GM12878 (cell line): ENCODE measurements at regions not wholly inside any gene's neighbourhood (a gene's known extent, or its start where the extent isn't known, plus 50 kb on each side); places are given as distances from the start of the nearest gene placed in this dataset.

Source experiments
- ATAC-seq: fragments of 200-7000 bp; cut with Tn5 transposase; 3 replicates; pipeline ENCODE4 v1.9.1; 2020; ENCODE audit warnings: mild to moderate bottlenecking, moderate library complexity
- BruUV-seq: library from RNA; stranded (reverse); fragments of 400-500 nt; replicated peaks from 2 replicates; lab custom pipeline; 2021; lab: Mats Ljungman, UMichigan
- CTCF ChIA-PET: fragments of 300-600 bp; sonication (Branson Sonifier 250); formaldehyde crosslinking; extraction: SDS; loops from one replicate; lab custom pipeline; 2021; ENCODE audit warnings: inconsistent platforms; lab: Yijun Ruan, JAX
- POLR2A ChIA-PET: fragments of 350-600 bp; formaldehyde crosslinking; extraction: SDS; loops from one replicate; lab custom pipeline; 2021; ENCODE audit warnings: inconsistent platforms; lab: Charles Lee
- RAD21 ChIA-PET: fragments of 300-600 bp; sonication (Branson Sonifier 250); formaldehyde crosslinking; loops from one replicate; lab custom pipeline; 2023; ENCODE audit warnings: antibody characterized with exemption; ENCODE audit not compliant: unreplicated experiment; lab: Charles Lee
- SMC1A ChIA-PET: fragments of 300-600 bp; sonication (Branson Sonifier 250); formaldehyde crosslinking; loops from one replicate; lab custom pipeline; 2023; ENCODE audit not compliant: unreplicated experiment, uncharacterized antibody; lab: Charles Lee
- DNase-seq: peaks from one replicate; pipeline ENCODE4 v3.0.0-alpha.2; 2011; ENCODE audit warnings: low read depth, low spot score
- FAIRE-seq: peaks from 3 replicates; lab custom pipeline; 2011; peaks lifted over from hg19 to GRCh38; lab: Jason Lieb, UNC
- H2AFZ ChIP-seq: 2 replicates; pipeline ENCODE4 v1.6.0; 2011; ENCODE audit warnings: low read depth, low read length, control low read depth; ENCODE audit not compliant: control insufficient read depth
- H3K27ac ChIP-seq: 2 replicates; pipeline ENCODE4 v1.5.1; 2011; ENCODE audit warnings: control low read depth; ENCODE audit not compliant: control insufficient read depth, insufficient read depth
- H3K27me3 ChIP-seq, 2 experiments: replicated peaks in 1 of 2; 2 replicates each; pipeline versions ENCODE4 v1.6.0 to v1.6.1; 2011; ENCODE audit warnings: low read length in 1 of 2; ENCODE audit not compliant: control insufficient read depth in 2 of 2, insufficient read depth in 2 of 2
- H3K36me3 ChIP-seq, 2 experiments: 2 replicates each; pipeline ENCODE4 v1.5.1; 2011; ENCODE audit warnings: low read length in 1 of 2; ENCODE audit not compliant: control insufficient read depth in 2 of 2, insufficient read depth in 2 of 2
- H3K4me1 ChIP-seq: 2 replicates; pipeline ENCODE4 v1.6.1; 2011; ENCODE audit warnings: mild to moderate bottlenecking, low read length, moderate library complexity, mixed read lengths; ENCODE audit not compliant: control insufficient read depth, insufficient read depth
- H3K4me2 ChIP-seq: 2 replicates; pipeline ENCODE4 v1.6.0; 2011; ENCODE audit warnings: control low read depth; ENCODE audit not compliant: control insufficient read depth, insufficient read depth
- H3K4me3 ChIP-seq: fragments of 200-600 bp; sonication (generic); 2 replicates; pipeline ENCODE4 v1.5.1; 2016
- H3K79me2 ChIP-seq: 2 replicates; pipeline ENCODE4 v1.6.0; 2011; ENCODE audit warnings: low read length; ENCODE audit not compliant: control insufficient read depth, insufficient read depth
- H3K9ac ChIP-seq: 2 replicates; pipeline ENCODE4 v1.8.0; 2011; ENCODE audit warnings: low read length, control low read depth, mixed read lengths; ENCODE audit not compliant: control insufficient read depth, insufficient read depth
- H3K9me3 ChIP-seq: replicated peaks from 3 replicates; pipeline ENCODE4 v1.5.1; 2011; ENCODE audit warnings: mild to moderate bottlenecking, low read length; ENCODE audit not compliant: control insufficient read depth, insufficient read depth
- H4K20me1 ChIP-seq: 2 replicates; pipeline ENCODE4 v1.6.0; 2011; ENCODE audit not compliant: control insufficient read depth, insufficient read depth
- BACH1 ChIP-seq: fragments of 450-650 bp; IDR thresholded peaks from 2 replicates; pipeline ENCODE4 v1.6.1; 2017; ENCODE audit warnings: mild to moderate bottlenecking, borderline replicate concordance
- BCLAF1 ChIP-seq: fragments of 450-650 bp; IDR thresholded peaks from 2 replicates; pipeline ENCODE4 v1.6.1; 2017; ENCODE audit warnings: antibody characterized with exemption, mild to moderate bottlenecking, moderate library complexity
- CUX1 ChIP-seq: IDR thresholded peaks from 2 replicates; pipeline ENCODE4 v1.6.1; 2012; ENCODE audit warnings: improper control_type of control experiment, low read depth, low read length; ENCODE audit not compliant: insufficient replicate concordance
- EED ChIP-seq: sonication (generic); IDR thresholded peaks from 2 replicates; pipeline ENCODE4 v1.6.1; 2016; ENCODE audit warnings: antibody characterized with exemption, low read depth
- FOXM1 ChIP-seq: IDR thresholded peaks from 2 replicates; pipeline ENCODE4 v1.6.1; 2012; ENCODE audit warnings: low read depth, mild to moderate bottlenecking, inconsistent platforms, low read length, moderate library complexity
- GABPA ChIP-seq: IDR thresholded peaks from 2 replicates; pipeline ENCODE4 v1.6.1; 2014; ENCODE audit warnings: antibody characterized with exemption, low read depth, mild to moderate bottlenecking, inconsistent platforms
- HSF1 ChIP-seq: fragments of 150-350 bp; IDR thresholded peaks from 2 replicates; pipeline ENCODE4 v1.6.1; 2014; ENCODE audit warnings: mild to moderate bottlenecking, low read depth, low read length
- KDM1A ChIP-seq: fragments of 200-600 bp; sonication (generic); IDR thresholded peaks from 2 replicates; pipeline ENCODE4 v1.6.1; 2016; ENCODE audit warnings: borderline replicate concordance
- NBN ChIP-seq: fragments of 450-650 bp; IDR thresholded peaks from 2 replicates; pipeline ENCODE4 v1.6.1; 2016
- NR2F1 ChIP-seq: fragments of 450-650 bp; conservative IDR thresholded peaks from 2 replicates; pipeline ENCODE4 v1.6.1; 2017; ENCODE audit warnings: mild to moderate bottlenecking
- STAT1 ChIP-seq: fragments of 450-650 bp; conservative IDR thresholded peaks from 2 replicates; pipeline ENCODE4 v1.6.1; 2014; ENCODE audit warnings: antibody characterized with exemption, mild to moderate bottlenecking
- TCF3 ChIP-seq: IDR thresholded peaks from 2 replicates; pipeline ENCODE4 v1.6.1; 2012; ENCODE audit warnings: low read depth, mild to moderate bottlenecking, low read length, borderline replicate concordance; ENCODE audit not compliant: insufficient read depth
- USF1 ChIP-seq: IDR thresholded peaks from 2 replicates; pipeline ENCODE4 v1.6.1; 2011; ENCODE audit warnings: borderline replicate concordance, low read depth, mild to moderate bottlenecking, moderate library complexity, mixed read lengths, low read length; ENCODE audit not compliant: insufficient read depth; ENCODE audit errors: extremely low read length
- in situ Hi-C: fragments of 300-500 bp; cut with MboI; formaldehyde crosslinking; loops from 9 replicates; pipeline ENCODE4 v1.14.3; 2018; ENCODE audit warnings: mixed read lengths
- intact Hi-C: fragments of 100-400 bp; cut with micrococcal nuclease; formaldehyde crosslinking; loops from one replicate; pipeline ENCODE4 v1.14.2; 2022; ENCODE audit not compliant: unreplicated experiment

- Histone ChIP-seq H3K4me2 (no peak overlapping the region), H3K9me3 (no peaks in the 10 kb centered on the region), H3K4me1 (no peaks in the 10 kb centered on the region), H3K27ac (no peak overlapping the region), H3K4me3 (no peak overlapping the region), H3K9ac (no peak overlapping the region), H4K20me1 (no peaks in the 10 kb centered on the region), H3K27me3 (no peaks in the 10 kb centered on the region), H2AFZ (no peak overlapping the region), H3K36me3 (no peaks in the 10 kb centered on the region), H3K79me2 (no peaks in the 10 kb centered on the region)
- FAIRE-seq (no peak), DNase-seq (no peak), ATAC-seq (no peak)
- intact Hi-C loops (no loop called here), in situ Hi-C loops (no loop called here)
- POLR2A ChIA-PET: no interaction called here
- CTCF ChIA-PET: interaction anchor here (1.4 to 2.1 kb wide), 2 partner anchors 12 to 705 kb away, joined by 4 to 10 read pairs; no protein-coding TSS in a partner anchor
- no TSS peak for BruUV-seq
- SMC1A ChIA-PET: no interaction called here
- TF ChIP-seq BACH1 (no peak), GABPA (no peak), FOXM1 (no peak), NBN (no peak), USF1 (no peak), STAT1 (no peak), EED (no peak), KDM1A (no peak), CUX1 (no peak), BCLAF1 (no peak), HSF1 (no peak), NR2F1 (no peak), TCF3 (no peak)
- RAD21 ChIA-PET: no interaction called here
Observed at GRCh38 chr1:118303064-118303463, 118.0 kb upstream of the SPAG17 start.
